ENCODE measurements at regions not wholly inside any gene's neighbourhood (a gene's known extent, or its start where the extent isn't known, plus 50 kb on each side); places are given as distances from the start of the nearest gene placed in this dataset.

DNA sequence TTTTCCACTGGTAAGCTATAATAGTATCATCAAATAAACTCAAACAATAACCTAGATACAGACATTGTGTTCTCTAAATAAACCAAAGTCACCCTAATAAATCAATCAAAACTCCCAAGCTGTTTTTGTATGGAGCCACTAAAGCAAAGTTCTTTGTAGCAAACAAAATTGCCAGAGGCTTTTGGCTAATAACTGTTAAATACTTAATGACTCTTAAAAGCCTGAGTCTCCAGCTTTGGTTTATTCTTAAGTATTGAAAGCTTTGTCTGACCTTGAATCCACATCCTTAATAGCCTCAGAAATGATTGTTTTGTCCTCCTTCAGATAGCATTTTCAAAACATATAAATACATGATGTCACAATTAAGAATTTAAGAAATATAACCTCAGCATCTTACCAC, 725.3 kb downstream of the SI start:
- H2BK12ac ChIP-seq (ENCODE audit: insufficient read length, low read depth, low read length): no peak overlapping the region
- Mint-ChIP-seq H3K4me3 (no peak overlapping the region), H3K9me3 (peaks cover 2 to 8% of the 10 kb centered on the region in 2 experiments), H3K4me1 (peaks cover 3 to 6% of the 10 kb centered on the region in 2 experiments), H3K27me3 (ENCODE audit: low read depth) (no peaks in the 10 kb centered on the region), H3K36me3 (ENCODE audit: insufficient read depth in 1 of 3, low read depth in 3 of 3) (peaks cover 2 to 8% (median 3%) of the 10 kb centered on the region in 3 experiments), H3K27ac (no peak overlapping the region)
- H3K9me3 ChIP-seq (ENCODE audit: control insufficient read depth, low read depth, low read length): no peaks in the 10 kb centered on the region
- H4K5ac ChIP-seq (ENCODE audit: insufficient read length, low read depth, low read length): no peak overlapping the region
- H4K8ac ChIP-seq (replicated peaks; ENCODE audit: insufficient read length, low read depth, low read length): no peak overlapping the region
- H3K79me2 ChIP-seq (ENCODE audit: insufficient read depth, low read length): no peaks in the 10 kb centered on the region
- no peak overlapping the region for H3K56ac ChIP-seq (ENCODE audit: insufficient read length, low read depth, low read length)
- TF ChIP-seq, protein P1, sequence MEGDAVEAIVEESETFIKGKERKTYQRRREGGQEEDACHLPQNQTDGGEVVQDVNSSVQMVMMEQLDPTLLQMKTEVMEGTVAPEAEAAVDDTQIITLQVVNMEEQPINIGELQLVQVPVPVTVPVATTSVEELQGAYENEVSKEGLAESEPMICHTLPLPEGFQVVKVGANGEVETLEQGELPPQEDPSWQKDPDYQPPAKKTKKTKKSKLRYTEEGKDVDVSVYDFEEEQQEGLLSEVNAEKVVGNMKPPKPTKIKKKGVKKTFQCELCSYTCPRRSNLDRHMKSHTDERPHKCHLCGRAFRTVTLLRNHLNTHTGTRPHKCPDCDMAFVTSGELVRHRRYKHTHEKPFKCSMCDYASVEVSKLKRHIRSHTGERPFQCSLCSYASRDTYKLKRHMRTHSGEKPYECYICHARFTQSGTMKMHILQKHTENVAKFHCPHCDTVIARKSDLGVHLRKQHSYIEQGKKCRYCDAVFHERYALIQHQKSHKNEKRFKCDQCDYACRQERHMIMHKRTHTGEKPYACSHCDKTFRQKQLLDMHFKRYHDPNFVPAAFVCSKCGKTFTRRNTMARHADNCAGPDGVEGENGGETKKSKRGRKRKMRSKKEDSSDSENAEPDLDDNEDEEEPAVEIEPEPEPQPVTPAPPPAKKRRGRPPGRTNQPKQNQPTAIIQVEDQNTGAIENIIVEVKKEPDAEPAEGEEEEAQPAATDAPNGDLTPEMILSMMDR (conservative IDR thresholded peaks at IDR 0.05): no peak
- H3K4me2 ChIP-seq (ENCODE audit: insufficient read depth, insufficient read length, low read length): no peak overlapping the region
- no peak overlapping the region for H3K9ac ChIP-seq (ENCODE audit: extremely low read depth, insufficient read length, low read length)
- H3K27me3 ChIP-seq (ENCODE audit: insufficient read depth, low read length): no peaks in the 10 kb centered on the region
- no peak overlapping the region for H3K27ac ChIP-seq (ENCODE audit: insufficient read length, low read depth, low read length)
- H3T11ph ChIP-seq (ENCODE audit: low read length): no peak overlapping the region
- H4K20me1 ChIP-seq (ENCODE audit: control insufficient read depth, insufficient read depth, insufficient read length): no peaks in the 10 kb centered on the region
- H3K79me1 ChIP-seq (ENCODE audit: insufficient read depth, low read depth, low read length, poor library complexity, severe bottlenecking): no peaks in the 10 kb centered on the region
- H2BK120ac ChIP-seq (ENCODE audit: low read depth, low read length, poor library complexity, severe bottlenecking): no peak overlapping the region
- H2AK5ac ChIP-seq (ENCODE audit: insufficient read length, low read length): no peak overlapping the region
- no peaks in the 10 kb centered on the region for H3K23me2 ChIP-seq (ENCODE audit: insufficient read length, low read depth, low read length, poor library complexity, severe bottlenecking)
- H2BK20ac ChIP-seq (ENCODE audit: low read depth, low read length, poor library complexity, severe bottlenecking): no peak overlapping the region
- H3K4ac ChIP-seq (ENCODE audit: low read depth, low read length): no peak overlapping the region
- no peak overlapping the region for H3K18ac ChIP-seq (ENCODE audit: insufficient read length, low read depth, low read length)
- no peak overlapping the region for H4K91ac ChIP-seq (ENCODE audit: insufficient read length, low read depth, low read length)
- no peak overlapping the region for H3K23ac ChIP-seq (ENCODE audit: insufficient read length, low read depth, low read length)
- no peak overlapping the region for H2BK15ac ChIP-seq (ENCODE audit: low read depth, low read length)
- H3K14ac ChIP-seq (ENCODE audit: insufficient read depth, low read length): no peak overlapping the region
- no peak overlapping the region for H2BK5ac ChIP-seq (ENCODE audit: insufficient read length, low read length)
- no peak for DNase-seq
- no peak overlapping the region for H2AFZ ChIP-seq (ENCODE audit: low read length)
- H3K4me1 ChIP-seq (ENCODE audit: insufficient read depth, low read length): no peaks in the 10 kb centered on the region
